Testis (tissue), 2 donors: ENCODE measurements at regions not wholly inside any gene's neighbourhood (a gene's known extent, or its start where the extent isn't known, plus 50 kb on each side); places are given as distances from the start of the nearest gene placed in this dataset.
"Not testable (repeated sequence)": the region's sequence is repeated elsewhere in the genome, so short reads cannot be mapped to it uniquely, and the experiment has no call there.

Experiments used
- DNase-seq: peaks from one replicate; pipeline ENCODE4 v3.0.0-alpha.2; 2019
- H3K27ac ChIP-seq, 2 donors: fragments of 200-600 bp; sonication (generic); one replicate each; pipeline ENCODE4 v1.5.1; 2019
- H3K27me3 ChIP-seq: fragments of 200-600 bp; sonication (generic); one replicate; pipeline ENCODE4 v1.5.1; 2019
- H3K36me3 ChIP-seq: fragments of 200-600 bp; sonication (generic); one replicate; pipeline ENCODE4 v1.5.1; 2017; ENCODE audit warnings: low read depth; ENCODE audit errors: missing control alignments
- H3K4me1 ChIP-seq: fragments of 200-600 bp; sonication (generic); one replicate; pipeline ENCODE4 v1.5.1; 2019
- H3K4me3 ChIP-seq, 2 donors: fragments of 200-600 bp; sonication (generic); one replicate each; pipeline ENCODE4 v1.5.1; 2017 to 2019
- H3K9me3 ChIP-seq: fragments of 200-600 bp; sonication (generic); one replicate; pipeline ENCODE4 v1.5.1; 2017
- POLR2A ChIP-seq: fragments of 450-650 bp; IDR thresholded peaks from one replicate; pipeline ENCODE4 v1.6.1; 2017; ENCODE audit warnings: antibody characterized with exemption, mild to moderate bottlenecking, moderate library complexity
- WGBS, 2 donors: methylation state at CpG; one replicate each; pipeline ENCODE4 v1.1.5; 2018; 5-methylcytosine and 5-hydroxymethylcytosine counted together
- intact Hi-C: fragments of 100-400 bp; cut with DNase I; formaldehyde crosslinking; loops from one replicate; pipeline ENCODE4 v1.15.1; 2023; ENCODE audit warnings: low total_unique reads
- TF ChIP-seq, protein P1 (sequence below), 3 experiments: fragments of 450-650 bp in 2 of 3; fragments of 200-600 bp in 1 of 3; sonication (generic) in 1 of 3; IDR thresholded peaks; one replicate each; pipeline ENCODE4 v1.5.1; 2016 to 2019; ENCODE audit warnings: antibody characterized with exemption in 3 of 3, mild to moderate bottlenecking in 2 of 3, moderate library complexity in 1 of 3

DNA sequence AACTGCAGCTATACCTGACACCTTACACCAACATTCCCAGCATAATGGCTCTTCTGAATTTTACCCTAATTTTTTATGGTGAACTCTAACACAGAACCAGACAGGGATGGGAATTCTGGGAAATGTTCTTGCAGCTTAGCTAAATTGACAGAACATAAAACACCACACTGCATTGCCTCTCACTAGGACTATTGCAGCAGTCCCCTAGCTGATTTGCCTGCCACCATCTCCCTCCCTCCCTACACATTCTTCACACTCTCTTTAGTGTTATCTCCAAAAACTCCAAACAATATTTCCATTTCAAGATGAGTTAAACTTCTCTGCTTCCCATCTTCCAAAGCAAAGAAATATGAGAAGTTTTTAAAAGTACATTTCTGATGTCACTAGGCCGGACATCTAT, 733.9 kb upstream of the INTU start:
- Histone ChIP-seq H3K9me3 (no peaks in the 10 kb centered on the region), H3K27me3 (no peaks in the 10 kb centered on the region), H3K4me1 (no peaks in the 10 kb centered on the region), H3K36me3 (no peaks in the 10 kb centered on the region), H3K4me3 (no peak overlapping the region), H3K27ac (no peak overlapping the region)
- 94 to 95% methylated on average over 1 of the region's 1 CpG for WGBS, 2 donors
- intact Hi-C loops = no loop called here
- TF ChIP-seq POLR2A = no peak
- DNase-seq = no peak

DNA sequence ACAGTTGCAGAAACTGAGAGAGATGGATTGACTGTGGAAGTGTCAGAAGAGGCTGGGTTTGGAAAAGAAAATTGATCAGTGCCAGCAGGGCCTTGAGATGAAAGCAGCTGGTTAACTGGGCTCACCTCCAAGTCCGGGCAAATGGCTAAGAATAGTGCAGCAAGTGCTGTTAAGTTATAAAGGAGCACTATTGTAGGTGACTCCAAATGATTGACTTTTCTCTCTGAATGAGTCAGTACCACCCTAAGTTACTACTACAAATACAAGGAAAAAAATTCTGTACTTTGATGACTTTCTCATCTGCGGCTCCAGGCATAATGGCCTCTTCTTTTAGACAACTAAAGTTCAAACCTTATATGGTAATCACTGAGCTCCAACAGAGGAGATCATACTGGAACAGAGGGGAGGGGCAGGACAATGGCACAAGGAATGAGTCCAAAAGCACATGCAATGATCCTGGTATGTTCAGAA, 733.4 kb upstream of the INTU start:
- H3K4me3 ChIP-seq = no peak overlapping the region
- no peaks in the 10 kb centered on the region for H3K36me3 ChIP-seq
- H3K9me3 ChIP-seq = no peaks in the 10 kb centered on the region
- peak; percentile 16 for DNase-seq
- H3K27ac ChIP-seq = no peak overlapping the region
- intact Hi-C loops = no loop called here
- 60 to 68% methylated on average over 2 of the region's 2 CpGs for WGBS, 2 donors
- H3K4me1 ChIP-seq = no peaks in the 10 kb centered on the region
- no peak for TF ChIP-seq POLR2A
- TF ChIP-seq, protein P1, sequence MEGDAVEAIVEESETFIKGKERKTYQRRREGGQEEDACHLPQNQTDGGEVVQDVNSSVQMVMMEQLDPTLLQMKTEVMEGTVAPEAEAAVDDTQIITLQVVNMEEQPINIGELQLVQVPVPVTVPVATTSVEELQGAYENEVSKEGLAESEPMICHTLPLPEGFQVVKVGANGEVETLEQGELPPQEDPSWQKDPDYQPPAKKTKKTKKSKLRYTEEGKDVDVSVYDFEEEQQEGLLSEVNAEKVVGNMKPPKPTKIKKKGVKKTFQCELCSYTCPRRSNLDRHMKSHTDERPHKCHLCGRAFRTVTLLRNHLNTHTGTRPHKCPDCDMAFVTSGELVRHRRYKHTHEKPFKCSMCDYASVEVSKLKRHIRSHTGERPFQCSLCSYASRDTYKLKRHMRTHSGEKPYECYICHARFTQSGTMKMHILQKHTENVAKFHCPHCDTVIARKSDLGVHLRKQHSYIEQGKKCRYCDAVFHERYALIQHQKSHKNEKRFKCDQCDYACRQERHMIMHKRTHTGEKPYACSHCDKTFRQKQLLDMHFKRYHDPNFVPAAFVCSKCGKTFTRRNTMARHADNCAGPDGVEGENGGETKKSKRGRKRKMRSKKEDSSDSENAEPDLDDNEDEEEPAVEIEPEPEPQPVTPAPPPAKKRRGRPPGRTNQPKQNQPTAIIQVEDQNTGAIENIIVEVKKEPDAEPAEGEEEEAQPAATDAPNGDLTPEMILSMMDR (IDR thresholded peaks at IDR 0.05) = no peak
- no peaks in the 10 kb centered on the region for H3K27me3 ChIP-seq

DNA sequence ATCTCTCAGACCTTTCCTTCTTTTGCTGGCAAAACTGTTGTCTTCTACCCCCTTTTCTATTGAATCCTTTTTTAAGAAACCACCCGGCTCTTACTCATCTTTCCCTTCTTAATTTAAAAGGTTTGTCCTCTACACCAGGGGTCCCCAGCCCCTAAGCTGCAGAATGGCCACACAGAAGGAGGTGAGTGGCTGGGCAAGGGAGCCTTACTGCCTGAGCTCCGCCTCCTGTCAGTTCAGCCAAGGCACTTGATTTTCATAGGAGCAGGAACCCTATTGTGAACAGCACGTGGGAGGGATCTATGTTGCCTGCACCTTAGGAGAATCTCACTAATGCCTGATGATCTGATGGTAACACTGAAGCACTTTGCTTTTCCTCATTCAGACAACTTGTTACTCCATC, 726.3 kb upstream of the INTU start:
- no peak for DNase-seq
- no peaks in the 10 kb centered on the region for H3K27me3 ChIP-seq
- H3K9me3 ChIP-seq = no peaks in the 10 kb centered on the region
- TF ChIP-seq, protein P1 (IDR thresholded peaks at IDR 0.05) = no peak
- TF ChIP-seq POLR2A = no peak
- 88 to 98% methylated on average over 3 of the region's 3 CpGs for WGBS, 2 donors
- H3K4me3 ChIP-seq = no peak overlapping the region
- no peaks in the 10 kb centered on the region for H3K4me1 ChIP-seq
- H3K27ac ChIP-seq = no peak overlapping the region
- no peaks in the 10 kb centered on the region for H3K36me3 ChIP-seq
- intact Hi-C loops = no loop called here

DNA sequence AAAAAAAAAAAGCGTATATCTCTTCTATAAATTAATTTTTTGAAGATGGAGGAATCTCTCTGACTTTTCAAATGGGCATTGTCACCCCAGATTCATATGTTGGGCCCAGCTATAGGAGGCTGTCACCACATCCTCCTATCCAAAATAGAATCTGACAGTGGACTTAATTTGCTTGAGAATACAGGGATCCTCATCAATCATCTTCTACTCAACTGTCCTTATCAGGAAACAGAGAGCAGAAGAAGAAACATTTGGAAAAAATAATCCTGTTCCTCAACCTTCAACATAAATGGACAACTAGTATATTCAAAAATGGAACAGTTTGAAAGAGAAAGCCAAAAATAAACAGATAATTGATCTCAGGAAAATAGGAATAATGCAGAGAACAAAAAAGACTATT, 725.4 kb upstream of the INTU start:
- H3K4me3 ChIP-seq = no peak overlapping the region
- no peak for DNase-seq
- no peaks in the 10 kb centered on the region for H3K36me3 ChIP-seq
- no peak for TF ChIP-seq POLR2A
- intact Hi-C loops = no loop called here
- no peaks in the 10 kb centered on the region for H3K4me1 ChIP-seq
- H3K27me3 ChIP-seq = no peaks in the 10 kb centered on the region
- no peak overlapping the region for H3K27ac ChIP-seq
- no peaks in the 10 kb centered on the region for H3K9me3 ChIP-seq
- WGBS, 2 donors = 85 to 93% methylated on average over 1 of the region's 1 CpG

DNA sequence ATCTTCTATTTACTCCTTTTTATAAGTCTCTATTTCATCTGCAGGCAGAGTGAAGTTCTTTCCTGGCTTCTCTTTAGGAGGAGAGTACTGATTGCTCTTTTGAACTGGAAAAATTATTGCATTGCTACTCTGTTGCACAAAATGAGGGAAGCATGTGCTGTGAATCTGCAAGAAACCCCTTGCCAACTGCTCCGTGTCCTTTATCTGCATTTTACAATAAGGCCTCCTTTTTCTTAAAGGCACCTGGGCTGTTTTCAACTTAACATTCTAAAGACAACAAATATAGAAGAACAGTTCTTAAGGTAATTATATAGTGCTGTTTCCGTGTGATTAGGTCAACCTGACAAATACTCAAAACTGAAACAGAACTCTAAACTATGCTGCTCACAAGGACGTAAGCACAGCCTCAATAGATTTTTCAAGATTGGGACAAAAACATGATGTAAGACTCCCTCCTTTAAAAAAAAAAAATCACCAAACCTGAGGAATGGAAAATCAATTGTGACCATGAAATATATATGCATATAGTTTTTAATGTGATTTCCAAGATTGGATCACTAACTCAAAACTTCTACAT, 716.6 kb upstream of the INTU start:
- peak overlapping the region in 1 of 2 donors; percentile 17 for H3K27ac ChIP-seq
- DNase-seq = peak; percentile 57
- 17% methylated on average over 3 of the region's 3 CpGs for whole genome bisulfite sequencing, 2 donors
- H3K4me1 ChIP-seq = peaks cover 10% of the 10 kb centered on the region
- TF ChIP-seq POLR2A = no peak
- TF ChIP-seq, protein P1 (IDR thresholded peaks at IDR 0.05) = no peak
- H3K9me3 ChIP-seq = no peaks in the 10 kb centered on the region
- no peaks in the 10 kb centered on the region for H3K36me3 ChIP-seq
- intact Hi-C loops = no loop called here
- no peak overlapping the region for H3K4me3 ChIP-seq
- H3K27me3 ChIP-seq = no peaks in the 10 kb centered on the region

DNA sequence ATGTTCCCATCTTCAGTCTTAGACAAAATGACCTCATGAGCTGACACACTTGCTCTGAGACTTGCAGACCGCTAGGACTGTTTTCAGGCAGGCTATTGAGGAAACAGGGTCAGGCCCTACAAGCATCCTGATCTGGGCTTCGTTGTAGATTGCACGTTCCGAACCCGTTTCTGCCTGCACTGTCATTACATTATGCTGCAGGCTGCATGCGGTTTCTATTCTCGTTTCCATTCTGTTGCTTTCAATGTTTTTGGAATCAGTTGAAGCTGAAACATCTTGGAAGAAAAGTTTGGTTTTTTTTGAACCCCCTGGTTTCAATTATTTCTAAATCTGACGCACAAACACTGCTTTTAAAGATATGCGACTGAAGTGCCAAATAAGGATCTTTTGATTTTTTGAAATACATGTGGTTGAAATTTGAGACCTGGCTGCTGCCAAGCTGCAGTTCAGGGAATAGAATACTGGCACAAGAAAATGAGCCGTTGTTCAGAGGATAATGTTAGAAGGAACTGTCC, 716.1 kb upstream of the INTU start:
- H3K27ac ChIP-seq = peak overlapping the region in 1 of 2 donors; percentile 10
- 19 to 34% methylated on average over 10 of the region's 10 CpGs for WGBS, 2 donors
- H3K9me3 ChIP-seq = no peaks in the 10 kb centered on the region
- H3K4me1 ChIP-seq = peaks cover 10% of the 10 kb centered on the region
- no peak for TF ChIP-seq POLR2A
- TF ChIP-seq, protein P1 (IDR thresholded peaks at IDR 0.05) = no peak
- no peaks in the 10 kb centered on the region for H3K27me3 ChIP-seq
- no peak overlapping the region for H3K4me3 ChIP-seq
- intact Hi-C loops = no loop called here
- no peaks in the 10 kb centered on the region for H3K36me3 ChIP-seq
- DNase-seq = peak; percentile 32

DNA sequence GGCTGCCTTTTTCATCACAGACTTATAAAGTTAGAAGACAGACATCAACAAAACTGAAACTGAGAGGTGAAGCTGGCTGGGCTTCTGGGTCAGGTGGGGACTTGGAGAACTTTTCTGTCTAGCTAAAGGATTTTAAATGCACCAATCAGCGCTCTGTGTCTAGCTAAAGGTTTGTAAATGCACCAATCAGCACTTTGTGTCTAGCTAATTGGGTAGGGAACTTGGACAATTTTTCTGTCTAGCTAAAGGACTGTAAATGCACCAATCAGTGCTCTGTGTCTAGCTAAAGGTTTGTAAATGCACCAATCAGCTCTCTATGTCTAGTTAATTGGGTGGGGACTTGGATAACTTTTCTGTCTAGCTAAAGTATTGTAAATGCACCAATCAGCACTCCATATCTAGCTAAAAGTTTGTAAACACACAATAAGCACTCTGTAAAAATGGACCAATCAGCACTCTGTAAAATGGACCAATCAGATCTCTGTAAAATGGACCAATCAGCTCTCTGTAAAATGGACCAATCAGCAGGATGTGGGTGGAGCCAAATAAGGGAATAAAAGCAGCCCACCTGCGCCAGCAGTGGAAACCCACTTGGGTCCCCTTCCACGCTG, 710.3 kb upstream of the INTU start:
- H3K27ac ChIP-seq, H3K4me1 ChIP-seq, H3K4me3 ChIP-seq, intact Hi-C loops, H3K9me3 ChIP-seq, H3K27me3 ChIP-seq, DNase-seq, H3K36me3 ChIP-seq: not testable (repeated sequence)
- WGBS, 2 donors = 93 to 97% methylated on average over 3 of the region's 3 CpGs
